ENCODE measurements at regions not wholly inside any gene's neighbourhood (a gene's known extent, or its start where the extent isn't known, plus 50 kb on each side); places are given as distances from the start of the nearest gene placed in this dataset.

DNA sequence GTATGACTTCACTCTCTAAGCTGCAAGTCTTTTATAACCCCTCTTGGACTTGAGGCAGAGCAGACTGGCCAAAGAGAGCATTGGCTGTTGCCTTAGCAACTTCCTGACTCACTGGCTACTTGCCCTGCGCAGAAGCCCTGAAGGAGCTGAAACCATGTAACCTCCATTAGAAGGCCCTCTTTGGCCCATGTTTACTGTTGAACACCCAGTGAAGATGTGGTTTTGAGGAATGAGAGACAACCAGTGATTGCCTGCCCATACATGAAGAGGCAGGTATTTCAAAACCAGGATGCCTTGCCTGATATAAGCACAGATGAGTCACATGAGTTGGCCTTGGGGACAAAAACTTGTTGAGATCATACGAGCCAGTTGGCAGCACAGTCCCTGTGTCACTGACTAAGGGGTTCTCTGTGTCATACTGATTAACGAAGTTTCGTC is 182.5 kb downstream of the EDN1 start:
- H3K27me3 Mint-ChIP-seq (ENCODE audit: low read depth, unreplicated experiment): peaks cover 1% of the 10 kb centered on the region
- H3K4me2 ChIP-seq (ENCODE audit: low read length): no peak overlapping the region
- H3K9me3 Mint-ChIP-seq (ENCODE audit: unreplicated experiment): no peaks in the 10 kb centered on the region
- peaks cover 6% of the 10 kb centered on the region for H3K4me1 ChIP-seq (ENCODE audit: insufficient read depth, low read length)
- H3K36me3 Mint-ChIP-seq (ENCODE audit: low read depth, unreplicated experiment): no peaks in the 10 kb centered on the region
- no peaks in the 10 kb centered on the region for H3K27me3 ChIP-seq (ENCODE audit: insufficient read depth, low read length)
- H3K27ac Mint-ChIP-seq (ENCODE audit: unreplicated experiment): peak overlapping the region; percentile 48
- no peaks in the 10 kb centered on the region for H3K79me2 ChIP-seq (ENCODE audit: insufficient read depth, low read length)
- H4K20me1 ChIP-seq (ENCODE audit: insufficient read depth, low read length): no peaks in the 10 kb centered on the region
- H3K9ac ChIP-seq (ENCODE audit: low read length): no peak overlapping the region
- no peak for TF ChIP-seq EZH2 (IDR thresholded peaks at IDR 0.05; ENCODE audit: insufficient read depth, low read length)
- TF ChIP-seq, protein P1, sequence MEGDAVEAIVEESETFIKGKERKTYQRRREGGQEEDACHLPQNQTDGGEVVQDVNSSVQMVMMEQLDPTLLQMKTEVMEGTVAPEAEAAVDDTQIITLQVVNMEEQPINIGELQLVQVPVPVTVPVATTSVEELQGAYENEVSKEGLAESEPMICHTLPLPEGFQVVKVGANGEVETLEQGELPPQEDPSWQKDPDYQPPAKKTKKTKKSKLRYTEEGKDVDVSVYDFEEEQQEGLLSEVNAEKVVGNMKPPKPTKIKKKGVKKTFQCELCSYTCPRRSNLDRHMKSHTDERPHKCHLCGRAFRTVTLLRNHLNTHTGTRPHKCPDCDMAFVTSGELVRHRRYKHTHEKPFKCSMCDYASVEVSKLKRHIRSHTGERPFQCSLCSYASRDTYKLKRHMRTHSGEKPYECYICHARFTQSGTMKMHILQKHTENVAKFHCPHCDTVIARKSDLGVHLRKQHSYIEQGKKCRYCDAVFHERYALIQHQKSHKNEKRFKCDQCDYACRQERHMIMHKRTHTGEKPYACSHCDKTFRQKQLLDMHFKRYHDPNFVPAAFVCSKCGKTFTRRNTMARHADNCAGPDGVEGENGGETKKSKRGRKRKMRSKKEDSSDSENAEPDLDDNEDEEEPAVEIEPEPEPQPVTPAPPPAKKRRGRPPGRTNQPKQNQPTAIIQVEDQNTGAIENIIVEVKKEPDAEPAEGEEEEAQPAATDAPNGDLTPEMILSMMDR (IDR thresholded peaks at IDR 0.05; ENCODE audit: insufficient read depth, low read depth, low read length): no peak
- peak overlapping the region; percentile 60 for H2AFZ ChIP-seq (ENCODE audit: low read depth, low read length)
- peak; percentile 83 for DNase-seq (ENCODE audit: low read depth)
- no peaks in the 10 kb centered on the region for H3K9me3 ChIP-seq (ENCODE audit: insufficient read depth, low read depth, low read length)
- no peak overlapping the region for H3K27ac ChIP-seq (ENCODE audit: low read depth, low read length)
- FAIRE-seq: peak; percentile 59
- H3K4me3 Mint-ChIP-seq (ENCODE audit: unreplicated experiment): no peak overlapping the region
- H3K4me3 ChIP-seq (ENCODE audit: insufficient read depth, low read depth, low read length): no peak overlapping the region
- H3K4me1 Mint-ChIP-seq (ENCODE audit: low read depth, unreplicated experiment): peaks cover 10% of the 10 kb centered on the region
- H3K36me3 ChIP-seq (ENCODE audit: insufficient read depth, low read length): no peaks in the 10 kb centered on the region

DNA sequence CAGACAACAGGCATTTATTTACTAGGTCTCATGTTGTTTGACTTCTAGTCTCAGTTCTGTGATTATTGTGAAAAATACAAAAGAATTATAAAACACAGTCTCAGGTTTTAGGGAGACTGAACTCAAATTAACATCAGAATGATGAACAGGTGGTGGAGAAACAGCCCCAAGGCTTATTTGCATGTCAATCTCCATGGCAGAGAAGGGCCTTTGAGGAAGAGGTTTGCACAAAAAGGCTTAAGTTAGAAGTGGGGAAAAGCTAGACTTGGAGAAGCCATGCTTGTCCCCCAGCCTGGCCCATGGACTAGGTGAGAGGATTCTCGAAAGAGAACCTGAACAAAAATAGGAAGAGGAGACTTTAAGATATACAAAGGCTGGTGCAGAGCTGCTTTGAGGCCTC is 183.3 kb downstream of the EDN1 start:
- H3K27ac ChIP-seq (ENCODE audit: low read depth, low read length): no peak overlapping the region
- H3K4me3 ChIP-seq (ENCODE audit: insufficient read depth, low read depth, low read length): no peak overlapping the region
- no peak for FAIRE-seq
- peaks cover 1% of the 10 kb centered on the region for H3K27me3 Mint-ChIP-seq (ENCODE audit: low read depth, unreplicated experiment)
- H2AFZ ChIP-seq (ENCODE audit: low read depth, low read length): no peak overlapping the region
- no peaks in the 10 kb centered on the region for H3K9me3 Mint-ChIP-seq (ENCODE audit: unreplicated experiment)
- H4K20me1 ChIP-seq (ENCODE audit: insufficient read depth, low read length): no peaks in the 10 kb centered on the region
- no peaks in the 10 kb centered on the region for H3K27me3 ChIP-seq (ENCODE audit: insufficient read depth, low read length)
- no peaks in the 10 kb centered on the region for H3K36me3 ChIP-seq (ENCODE audit: insufficient read depth, low read length)
- peaks cover 10% of the 10 kb centered on the region for H3K4me1 Mint-ChIP-seq (ENCODE audit: low read depth, unreplicated experiment)
- no peak for TF ChIP-seq EZH2 (IDR thresholded peaks at IDR 0.05; ENCODE audit: insufficient read depth, low read length)
- TF ChIP-seq, protein P1 (IDR thresholded peaks at IDR 0.05; ENCODE audit: insufficient read depth, low read depth, low read length): no peak
- H3K4me3 Mint-ChIP-seq (ENCODE audit: unreplicated experiment): no peak overlapping the region
- H3K9me3 ChIP-seq (ENCODE audit: insufficient read depth, low read depth, low read length): no peaks in the 10 kb centered on the region
- H3K4me2 ChIP-seq (ENCODE audit: low read length): no peak overlapping the region
- H3K4me1 ChIP-seq (ENCODE audit: insufficient read depth, low read length): peaks cover 6% of the 10 kb centered on the region
- no peak for DNase-seq (ENCODE audit: low read depth)
- no peaks in the 10 kb centered on the region for H3K79me2 ChIP-seq (ENCODE audit: insufficient read depth, low read length)
- H3K36me3 Mint-ChIP-seq (ENCODE audit: low read depth, unreplicated experiment): no peaks in the 10 kb centered on the region
- no peak overlapping the region for H3K27ac Mint-ChIP-seq (ENCODE audit: unreplicated experiment)
- no peak overlapping the region for H3K9ac ChIP-seq (ENCODE audit: low read length)

DNA sequence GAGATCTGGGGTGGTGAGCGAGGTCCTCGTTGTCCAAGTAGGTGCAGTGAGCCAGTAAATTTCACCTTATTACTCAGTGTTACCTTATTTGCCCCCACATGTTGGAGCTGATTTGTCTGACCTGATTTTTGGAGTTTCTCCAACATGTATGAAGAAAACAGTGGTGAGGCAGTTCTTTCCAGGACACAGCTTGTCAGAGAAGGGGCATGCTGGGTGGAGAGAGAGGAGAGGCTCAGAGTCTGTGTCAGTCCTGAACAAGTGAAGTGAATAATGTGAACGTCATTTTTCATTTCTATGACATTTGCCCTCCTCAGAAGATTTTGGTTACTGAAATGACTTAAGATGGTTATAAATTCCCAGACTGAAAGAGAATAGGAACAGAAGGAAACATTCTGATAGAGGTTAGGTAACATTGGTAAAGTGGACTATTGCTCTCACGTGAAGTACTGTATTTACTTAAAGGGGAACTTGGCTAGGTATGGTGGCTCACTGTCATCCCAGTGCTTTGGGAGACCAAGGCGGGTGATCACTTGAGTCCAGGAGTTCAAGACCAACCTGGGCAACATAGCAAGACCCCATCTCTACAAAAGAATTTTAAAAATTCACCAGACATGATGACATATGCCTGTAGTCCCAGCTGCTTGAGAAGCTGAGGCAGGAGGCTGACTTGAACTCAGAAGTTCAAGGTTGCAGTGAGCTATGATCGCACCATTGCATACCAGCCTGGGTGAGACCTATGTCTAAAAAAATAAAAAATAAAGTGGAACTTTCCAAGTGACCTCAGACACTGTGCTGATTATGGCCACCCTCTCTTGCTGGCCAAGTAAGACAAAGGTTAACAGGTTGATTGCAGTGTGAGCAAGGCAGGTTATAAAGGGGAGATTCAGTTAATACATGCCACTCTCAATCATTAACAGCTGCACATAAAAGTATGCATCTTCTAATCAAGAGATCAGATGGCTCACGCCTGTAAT is 184.3 kb downstream of the EDN1 start:
- H3K27ac Mint-ChIP-seq (ENCODE audit: unreplicated experiment): no peak overlapping the region
- no peak overlapping the region for H3K4me2 ChIP-seq (ENCODE audit: low read length)

More for the DNA sequence above, 184.3 kb downstream of the EDN1 start:
- Histone ChIP-seq H3K36me3 (ENCODE audit: insufficient read depth, low read length) (no peaks in the 10 kb centered on the region), H3K27ac (ENCODE audit: low read depth, low read length) (no peak overlapping the region), H3K4me1 (ENCODE audit: insufficient read depth, low read length) (peaks cover 6% of the 10 kb centered on the region), H3K9ac (ENCODE audit: low read length) (no peak overlapping the region), H3K27me3 (ENCODE audit: insufficient read depth, low read length) (no peaks in the 10 kb centered on the region), H3K9me3 (ENCODE audit: insufficient read depth, low read depth, low read length) (no peaks in the 10 kb centered on the region), H2AFZ (ENCODE audit: low read depth, low read length) (no peak overlapping the region), H4K20me1 (ENCODE audit: insufficient read depth, low read length) (no peaks in the 10 kb centered on the region), H3K4me3 (ENCODE audit: insufficient read depth, low read depth, low read length) (no peak overlapping the region), H3K79me2 (ENCODE audit: insufficient read depth, low read length) (no peaks in the 10 kb centered on the region)
- Mint-ChIP-seq H3K36me3 (ENCODE audit: low read depth, unreplicated experiment) (no peaks in the 10 kb centered on the region), H3K27me3 (ENCODE audit: low read depth, unreplicated experiment) (peaks cover 1% of the 10 kb centered on the region), H3K9me3 (ENCODE audit: unreplicated experiment) (no peaks in the 10 kb centered on the region), H3K4me1 (ENCODE audit: low read depth, unreplicated experiment) (peaks cover 10% of the 10 kb centered on the region), H3K4me3 (ENCODE audit: unreplicated experiment) (no peak overlapping the region)
- TF ChIP-seq, protein P1 (IDR thresholded peaks at IDR 0.05; ENCODE audit: insufficient read depth, low read depth, low read length): no peak
- no peak for TF ChIP-seq EZH2 (IDR thresholded peaks at IDR 0.05; ENCODE audit: insufficient read depth, low read length)
- DNase-seq (ENCODE audit: low read depth) (peak; percentile 59), FAIRE-seq (no peak)

Measured in astrocyte (in vitro differentiated cells and primary cell).